ENCODE measurements at regions not wholly inside any gene's neighbourhood (a gene's known extent, or its start where the extent isn't known, plus 50 kb on each side); places are given as distances from the start of the nearest gene placed in this dataset.

DNA sequence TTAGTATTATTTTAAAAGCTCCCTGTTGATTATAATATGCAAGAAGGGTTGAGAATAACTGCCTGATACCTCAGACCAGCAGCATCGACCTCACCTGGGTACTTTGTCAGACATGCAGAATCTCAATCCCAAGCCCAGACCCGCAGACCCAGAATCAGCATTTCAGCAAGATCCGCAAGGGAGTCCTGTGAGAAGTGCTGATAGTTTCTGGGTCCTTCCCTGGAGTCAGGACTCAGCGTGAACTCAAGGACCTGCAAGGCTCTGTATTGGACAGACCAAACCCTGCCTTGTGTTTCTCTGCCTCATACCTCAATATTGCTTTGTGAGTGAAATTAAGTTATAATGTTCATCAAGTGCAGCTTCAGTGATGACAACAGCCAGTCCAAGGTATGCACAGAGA is 149.5 kb upstream of the NPY start:
- H3K4me3 ChIP-seq (ENCODE audit: low read length) = no peak overlapping the region
- no peak for DNase-seq
- no peak overlapping the region for H3K27ac ChIP-seq (ENCODE audit: low read depth, low read length)
- Mint-ChIP-seq H3K4me3 (no peak overlapping the region), H3K27me3 (peaks cover 4 to 12% of the 10 kb centered on the region in 2 donors), H3K27ac (no peak overlapping the region), H3K4me1 (peaks cover 4 to 10% (median 8%) of the 10 kb centered on the region in 3 donors), H3K36me3 (no peaks in the 10 kb centered on the region), H3K9me3 (no peaks in the 10 kb centered on the region)
- ChIA-PET CTCF (no interaction called here), POLR2A (no interaction called here)
- no peaks in the 10 kb centered on the region for H3K9me3 ChIP-seq (ENCODE audit: low read length)
- no peaks in the 10 kb centered on the region for H3K4me1 ChIP-seq (ENCODE audit: insufficient read depth, low read length)
- H3K36me3 ChIP-seq (ENCODE audit: insufficient read depth, low read length) = no peaks in the 10 kb centered on the region
- no peaks in the 10 kb centered on the region for H3K27me3 ChIP-seq (ENCODE audit: insufficient read depth, low read length, poor library complexity, severe bottlenecking)

DNA sequence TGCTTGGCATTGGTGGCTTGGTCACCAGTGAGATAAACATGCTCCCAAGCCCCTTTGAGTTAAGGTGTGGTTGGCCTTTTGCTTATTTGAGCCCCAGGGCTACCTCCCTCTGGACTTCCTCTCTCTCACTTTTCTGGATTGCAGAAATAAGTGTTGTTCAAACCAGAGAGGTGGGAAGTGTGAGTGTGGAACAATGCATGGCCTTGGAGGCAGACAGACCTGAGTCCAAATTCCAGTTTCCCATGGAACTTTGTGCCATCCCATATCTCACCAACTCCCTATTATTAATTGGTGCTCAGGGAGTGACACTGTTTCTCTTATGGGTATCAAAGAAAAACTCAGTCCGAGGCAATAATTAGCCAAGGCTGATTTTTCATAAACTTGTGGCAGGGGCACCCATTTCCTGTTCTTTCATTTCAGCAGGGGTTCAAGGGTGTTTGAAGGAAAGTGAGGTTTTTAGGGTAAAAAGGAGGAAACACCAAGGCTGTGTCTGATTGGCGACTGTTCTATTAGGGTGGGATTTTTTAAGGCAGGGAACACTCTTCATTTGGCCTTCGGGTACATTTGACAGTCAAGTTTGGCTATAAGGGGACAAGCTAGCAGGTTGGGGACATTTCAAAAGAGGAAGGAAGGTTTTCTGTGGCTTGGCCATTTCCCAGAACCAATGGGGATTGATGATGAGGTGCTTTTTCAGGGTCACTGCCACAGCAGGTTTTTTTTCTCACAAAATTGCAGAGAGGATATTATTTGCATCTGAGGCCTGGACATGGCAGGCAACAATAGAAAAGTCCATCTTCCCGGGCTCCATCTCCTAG is 148.8 kb upstream of the NPY start:
- POLR2A ChIA-PET = no interaction called here
- no peak overlapping the region for H3K4me3 ChIP-seq (ENCODE audit: low read length)
- Mint-ChIP-seq H3K27me3 (peaks cover 4 to 18% of the 10 kb centered on the region in 2 donors), H3K36me3 (no peaks in the 10 kb centered on the region), H3K4me1 (peaks cover 4 to 10% (median 8%) of the 10 kb centered on the region in 3 donors), H3K27ac (no peak overlapping the region), H3K4me3 (no peak overlapping the region), H3K9me3 (no peaks in the 10 kb centered on the region)
- H3K9me3 ChIP-seq (ENCODE audit: low read length) = no peaks in the 10 kb centered on the region
- CTCF ChIA-PET = no interaction called here
- no peaks in the 10 kb centered on the region for H3K4me1 ChIP-seq (ENCODE audit: insufficient read depth, low read length)
- DNase-seq = no peak
- H3K27me3 ChIP-seq (ENCODE audit: insufficient read depth, low read length, poor library complexity, severe bottlenecking) = no peaks in the 10 kb centered on the region
- H3K36me3 ChIP-seq (ENCODE audit: insufficient read depth, low read length) = no peaks in the 10 kb centered on the region
- no peak overlapping the region for H3K27ac ChIP-seq (ENCODE audit: low read depth, low read length)

DNA sequence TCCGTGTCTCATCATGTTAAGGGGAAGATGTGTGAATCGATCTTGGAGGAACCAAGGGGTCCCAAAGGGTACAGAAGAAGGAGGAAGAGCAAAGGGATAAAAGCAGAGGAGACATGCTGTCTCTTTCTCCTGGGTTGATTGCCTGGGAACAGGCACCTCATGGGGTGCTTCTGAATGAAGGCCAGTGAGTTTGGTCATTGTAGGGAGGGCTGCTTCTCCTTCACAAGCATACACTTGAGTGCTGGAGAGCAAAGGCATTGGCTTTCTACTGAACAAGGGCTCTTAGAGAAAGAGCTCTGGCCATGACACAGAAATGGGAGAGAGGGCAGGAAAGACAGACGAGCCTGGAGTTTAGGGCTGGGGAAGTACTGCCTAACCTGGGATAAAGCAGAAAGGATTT is 146.7 kb upstream of the NPY start:
- Histone ChIP-seq H3K4me1 (ENCODE audit: insufficient read depth, low read length) (no peaks in the 10 kb centered on the region), H3K27ac (ENCODE audit: low read depth, low read length) (no peak overlapping the region), H3K36me3 (ENCODE audit: insufficient read depth, low read length) (no peaks in the 10 kb centered on the region), H3K4me3 (ENCODE audit: low read length) (no peak overlapping the region), H3K9me3 (ENCODE audit: low read length) (no peaks in the 10 kb centered on the region), H3K27me3 (ENCODE audit: insufficient read depth, low read length, poor library complexity, severe bottlenecking) (no peaks in the 10 kb centered on the region)
- H3K4me3 Mint-ChIP-seq = no peak overlapping the region
- no peak for DNase-seq
- ChIA-PET POLR2A (no interaction called here), CTCF (no interaction called here)
- H3K36me3 Mint-ChIP-seq = no peaks in the 10 kb centered on the region
- H3K27ac Mint-ChIP-seq = no peak overlapping the region
- no peaks in the 10 kb centered on the region for H3K9me3 Mint-ChIP-seq
- peaks cover 4 to 10% (median 8%) of the 10 kb centered on the region in 3 donors for H3K4me1 Mint-ChIP-seq
- peaks cover 4 to 30% of the 10 kb centered on the region in 2 donors for H3K27me3 Mint-ChIP-seq

DNA sequence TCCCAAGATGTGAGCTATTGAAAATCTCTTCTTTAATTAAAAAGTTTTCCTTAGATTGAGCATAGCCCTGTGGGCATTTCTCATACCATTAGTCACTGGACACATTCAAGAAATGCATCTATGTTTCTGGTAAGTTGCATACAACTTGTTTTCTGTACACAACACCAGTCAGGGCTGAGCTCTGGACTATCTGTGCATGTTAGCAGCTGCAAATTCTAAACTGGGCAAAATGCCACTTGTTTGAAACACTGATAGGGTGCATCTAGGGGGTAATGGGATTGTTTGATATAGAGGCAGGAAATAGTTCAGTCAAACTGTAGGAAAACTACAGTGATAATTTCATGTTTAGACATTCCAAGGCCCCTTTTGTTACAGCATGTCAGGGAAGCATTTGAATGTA is 145.6 kb upstream of the NPY start:
- DNase-seq = no peak
- Histone ChIP-seq H3K36me3 (ENCODE audit: insufficient read depth, low read length) (no peaks in the 10 kb centered on the region), H3K9me3 (ENCODE audit: low read length) (no peaks in the 10 kb centered on the region), H3K4me1 (ENCODE audit: insufficient read depth, low read length) (no peaks in the 10 kb centered on the region), H3K27me3 (ENCODE audit: insufficient read depth, low read length, poor library complexity, severe bottlenecking) (no peaks in the 10 kb centered on the region), H3K27ac (ENCODE audit: low read depth, low read length) (no peak overlapping the region), H3K4me3 (ENCODE audit: low read length) (no peak overlapping the region)
- no peaks in the 10 kb centered on the region for H3K9me3 Mint-ChIP-seq
- peaks cover 4 to 30% of the 10 kb centered on the region in 2 donors for H3K27me3 Mint-ChIP-seq
- CTCF ChIA-PET = no interaction called here
- POLR2A ChIA-PET = no interaction called here
- no peak overlapping the region for H3K27ac Mint-ChIP-seq
- no peak overlapping the region for H3K4me3 Mint-ChIP-seq
- peaks cover 4 to 10% (median 8%) of the 10 kb centered on the region in 3 donors for H3K4me1 Mint-ChIP-seq
- no peaks in the 10 kb centered on the region for H3K36me3 Mint-ChIP-seq

DNA sequence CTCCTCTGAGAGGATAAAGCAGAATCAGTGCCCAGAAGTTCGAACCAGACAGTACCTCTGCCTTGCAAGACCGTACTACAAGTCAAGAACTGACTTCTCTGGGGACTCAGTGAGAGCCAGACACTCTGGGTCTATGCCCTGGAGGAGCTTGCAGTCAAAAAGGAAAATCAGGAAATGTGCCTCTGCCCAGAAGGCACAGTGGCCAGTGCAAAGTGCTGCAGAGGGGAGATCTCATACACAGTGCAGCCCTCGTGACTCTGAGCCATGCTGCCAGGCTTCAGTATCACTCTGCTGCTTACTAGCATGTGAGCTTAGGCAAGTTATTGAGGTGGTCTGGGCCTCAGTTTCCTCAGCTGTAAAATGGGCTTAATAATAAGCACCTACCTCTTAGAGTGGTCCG is 144.0 kb upstream of the NPY start:
- DNase-seq = no peak
- peaks cover 1 to 33% of the 10 kb centered on the region in 2 donors for H3K27me3 Mint-ChIP-seq
- Histone ChIP-seq H3K4me1 (ENCODE audit: insufficient read depth, low read length) (no peaks in the 10 kb centered on the region), H3K27ac (ENCODE audit: low read depth, low read length) (no peak overlapping the region), H3K36me3 (ENCODE audit: insufficient read depth, low read length) (no peaks in the 10 kb centered on the region), H3K4me3 (ENCODE audit: low read length) (no peak overlapping the region), H3K27me3 (ENCODE audit: insufficient read depth, low read length, poor library complexity, severe bottlenecking) (no peaks in the 10 kb centered on the region), H3K9me3 (ENCODE audit: low read length) (no peaks in the 10 kb centered on the region)
- POLR2A ChIA-PET = no interaction called here
- H3K27ac Mint-ChIP-seq = no peak overlapping the region
- CTCF ChIA-PET = no interaction called here
- peaks cover 2 to 5% (median 5%) of the 10 kb centered on the region in 3 donors for H3K4me1 Mint-ChIP-seq
- H3K4me3 Mint-ChIP-seq = no peak overlapping the region
- no peaks in the 10 kb centered on the region for H3K9me3 Mint-ChIP-seq
- no peaks in the 10 kb centered on the region for H3K36me3 Mint-ChIP-seq

DNA sequence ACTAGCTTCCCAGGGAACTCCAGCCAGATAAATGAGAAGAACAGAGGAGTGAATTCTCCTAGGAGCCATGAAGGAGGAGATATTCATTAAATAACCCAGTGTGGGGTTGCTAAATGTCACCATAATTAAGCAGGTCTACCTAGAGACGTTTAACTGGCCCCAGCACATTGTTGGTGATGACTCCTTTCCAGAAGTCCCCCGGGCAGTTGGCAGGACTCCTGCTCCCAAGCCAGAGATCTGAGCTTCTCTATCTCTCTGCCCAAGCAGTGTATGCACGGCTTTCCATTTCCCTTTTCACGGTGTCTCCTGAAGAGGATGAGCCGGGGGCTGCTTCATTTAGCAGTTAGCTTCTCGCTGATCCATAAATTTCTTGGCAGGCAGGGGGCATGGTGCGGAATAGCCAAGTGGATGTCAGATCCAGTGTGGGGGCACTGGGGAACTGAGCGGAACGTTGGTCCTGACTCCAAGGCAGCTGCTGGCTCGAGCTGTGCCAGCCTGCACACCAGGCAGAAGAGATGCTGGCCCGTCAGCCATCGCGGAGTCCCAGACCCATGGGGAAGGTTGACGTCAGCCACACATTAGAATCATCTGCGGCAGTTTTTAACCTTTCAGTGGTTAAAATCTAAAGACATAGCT is 142.0 kb upstream of the NPY start:
- CTCF ChIA-PET = no interaction called here

DNA sequence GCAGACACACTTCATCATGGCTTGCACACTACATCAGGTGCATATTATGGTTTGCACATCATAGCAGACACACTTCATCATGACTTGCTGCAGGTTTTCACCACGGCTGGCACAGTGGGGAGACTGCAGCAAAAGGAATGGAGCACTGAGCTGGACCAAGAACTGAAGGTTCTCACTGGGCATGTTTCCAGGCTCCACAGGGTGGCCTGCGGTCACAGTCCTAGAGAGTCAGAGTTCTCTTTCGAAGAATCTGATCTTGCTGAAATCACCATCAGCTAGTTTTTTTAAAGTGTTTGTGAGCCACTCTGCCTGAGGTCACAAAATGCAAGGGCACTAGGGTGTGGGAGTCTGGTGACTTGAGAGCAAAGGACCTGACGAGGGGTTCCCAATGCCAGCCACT is 140.4 kb upstream of the NPY start:
- Mint-ChIP-seq H3K27ac (no peak overlapping the region), H3K36me3 (no peaks in the 10 kb centered on the region), H3K4me1 (no peaks in the 10 kb centered on the region), H3K27me3 (peaks cover 1 to 28% of the 10 kb centered on the region in 2 donors), H3K4me3 (no peak overlapping the region), H3K9me3 (peaks cover 0 to 2% (median 0%) of the 10 kb centered on the region in 5 donors)
- Histone ChIP-seq H3K27ac (ENCODE audit: low read depth, low read length) (no peak overlapping the region), H3K36me3 (ENCODE audit: insufficient read depth, low read length) (no peaks in the 10 kb centered on the region), H3K4me1 (ENCODE audit: insufficient read depth, low read length) (no peaks in the 10 kb centered on the region), H3K9me3 (ENCODE audit: low read length) (no peaks in the 10 kb centered on the region), H3K4me3 (ENCODE audit: low read length) (no peak overlapping the region), H3K27me3 (ENCODE audit: insufficient read depth, low read length, poor library complexity, severe bottlenecking) (no peaks in the 10 kb centered on the region)
- no peak for DNase-seq
- POLR2A ChIA-PET = no interaction called here
- CTCF ChIA-PET = no interaction called here

More for the DNA sequence above, 142.0 kb upstream of the NPY start:
- H3K9me3 Mint-ChIP-seq = peaks cover 0 to 2% (median 0%) of the 10 kb centered on the region in 5 donors
- H3K9me3 ChIP-seq (ENCODE audit: low read length) = no peaks in the 10 kb centered on the region
- no peaks in the 10 kb centered on the region for H3K36me3 Mint-ChIP-seq
- H3K4me1 ChIP-seq (ENCODE audit: insufficient read depth, low read length) = no peaks in the 10 kb centered on the region
- no peaks in the 10 kb centered on the region for H3K36me3 ChIP-seq (ENCODE audit: insufficient read depth, low read length)
- H3K27me3 ChIP-seq (ENCODE audit: insufficient read depth, low read length, poor library complexity, severe bottlenecking) = no peaks in the 10 kb centered on the region
- no peak overlapping the region for H3K4me3 Mint-ChIP-seq
- H3K27ac ChIP-seq (ENCODE audit: low read depth, low read length) = no peak overlapping the region
- peaks cover 1 to 35% of the 10 kb centered on the region in 2 donors for H3K27me3 Mint-ChIP-seq
- no peak overlapping the region for H3K27ac Mint-ChIP-seq
- H3K4me3 ChIP-seq (ENCODE audit: low read length) = no peak overlapping the region
- POLR2A ChIA-PET = interaction anchor here (0.5 kb wide), 1 partner anchor 1671 kb away, joined by 3 read pairs; no protein-coding TSS in a partner anchor
- no peaks in the 10 kb centered on the region for H3K4me1 Mint-ChIP-seq
- no peak for DNase-seq

DNA sequence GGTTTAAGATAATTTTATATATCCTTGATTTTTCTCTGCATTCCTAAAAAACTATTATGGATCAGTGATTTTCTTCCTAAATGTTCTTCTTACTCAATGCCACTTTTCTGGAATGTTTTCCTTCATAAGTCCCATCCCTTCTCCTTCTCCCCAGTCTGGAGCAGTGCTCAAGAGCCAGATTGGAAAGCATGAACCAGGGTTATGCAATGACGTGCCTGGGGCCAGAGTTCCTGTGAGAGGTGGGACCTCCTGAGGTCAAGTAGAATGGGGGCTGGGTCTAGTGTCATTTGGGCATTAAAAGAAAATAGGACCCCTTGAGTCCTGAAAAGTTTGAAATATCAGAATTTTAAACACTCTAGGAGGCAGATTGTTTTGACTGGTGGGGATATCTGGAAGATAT is 132.0 kb upstream of the NPY start:
- H3K4me1 ChIP-seq (ENCODE audit: insufficient read depth, low read length) = no peaks in the 10 kb centered on the region
- DNase-seq = no peak
- H3K4me1 Mint-ChIP-seq = no peaks in the 10 kb centered on the region
- no peaks in the 10 kb centered on the region for H3K9me3 ChIP-seq (ENCODE audit: low read length)
- H3K36me3 ChIP-seq (ENCODE audit: insufficient read depth, low read length) = no peaks in the 10 kb centered on the region
- no peak overlapping the region for H3K4me3 ChIP-seq (ENCODE audit: low read length)
- peaks cover 4 to 25% of the 10 kb centered on the region in 2 donors for H3K27me3 Mint-ChIP-seq
- no peaks in the 10 kb centered on the region for H3K27me3 ChIP-seq (ENCODE audit: insufficient read depth, low read length, poor library complexity, severe bottlenecking)
- no peak overlapping the region for H3K4me3 Mint-ChIP-seq
- no peak overlapping the region for H3K27ac ChIP-seq (ENCODE audit: low read depth, low read length)
- H3K27ac Mint-ChIP-seq = no peak overlapping the region
- no peaks in the 10 kb centered on the region for H3K36me3 Mint-ChIP-seq
- ChIA-PET POLR2A (no interaction called here), CTCF (no interaction called here)
- peaks cover 4 to 18% (median 11%) of the 10 kb centered on the region in 5 donors for H3K9me3 Mint-ChIP-seq

Data from CD8-positive, alpha-beta memory T cell (primary cell).